Endothelial cell (in vitro differentiated cells): ENCODE measurements at regions not wholly inside any gene's neighbourhood (a gene's known extent, or its start where the extent isn't known, plus 50 kb on each side); places are given as distances from the start of the nearest gene placed in this dataset.

ENCODE experiments used
- DNase-seq: peaks from one replicate; pipeline ENCODE4 v3.0.0; 2021; ENCODE audit warnings: low spot score
- H3K27ac Mint-ChIP-seq: one replicate; pipeline ENCODE4 v1.8.0; 2021; ENCODE audit warnings: mixed read lengths, inconsistent platforms; ENCODE audit not compliant: unreplicated experiment
- H3K27me3 Mint-ChIP-seq: one replicate; pipeline ENCODE4 v1.8.0; 2021; ENCODE audit warnings: mild to moderate bottlenecking, moderate library complexity, mixed read lengths, inconsistent platforms; ENCODE audit not compliant: unreplicated experiment
- H3K36me3 Mint-ChIP-seq: one replicate; pipeline ENCODE4 v1.8.0; 2021; ENCODE audit warnings: mild to moderate bottlenecking, low read depth, mixed read lengths, inconsistent platforms; ENCODE audit not compliant: unreplicated experiment
- H3K4me1 Mint-ChIP-seq: one replicate; pipeline ENCODE4 v1.8.0; 2021; ENCODE audit warnings: mild to moderate bottlenecking, mixed read lengths, inconsistent platforms; ENCODE audit not compliant: unreplicated experiment
- H3K4me3 Mint-ChIP-seq: one replicate; pipeline ENCODE4 v1.8.0; 2021; ENCODE audit warnings: mild to moderate bottlenecking, mixed read lengths, inconsistent platforms; ENCODE audit not compliant: unreplicated experiment
- H3K9me3 Mint-ChIP-seq: one replicate; pipeline ENCODE4 v1.8.0; 2021; ENCODE audit warnings: mixed read lengths, inconsistent platforms; ENCODE audit not compliant: unreplicated experiment
- CTCF ChIP-seq: fragments of 200-600 bp; sonication (generic); IDR thresholded peaks from one replicate; pipeline ENCODE4 v1.5.0; 2021; ENCODE audit warnings: antibody characterized with exemption; ENCODE audit not compliant: unreplicated experiment

- DNase-seq, result no peak
- Mint-ChIP-seq H3K9me3 (no peaks in the 10 kb centered on the region), H3K27me3 (no peaks in the 10 kb centered on the region), H3K4me1 (no peaks in the 10 kb centered on the region), H3K36me3 (no peaks in the 10 kb centered on the region), H3K4me3 (no peak overlapping the region), H3K27ac (no peak overlapping the region)
- no peak for TF ChIP-seq CTCF
Observed at GRCh38 chr16:58970775-58971174, 236.7 kb upstream of the GOT2 start.

- Mint-ChIP-seq H3K4me3 (no peak overlapping the region), H3K27ac (no peak overlapping the region), H3K9me3 (no peaks in the 10 kb centered on the region), H3K27me3 (no peaks in the 10 kb centered on the region), H3K36me3 (no peaks in the 10 kb centered on the region), H3K4me1 (no peaks in the 10 kb centered on the region)
- TF ChIP-seq CTCF, result no peak
- DNase-seq, result no peak
Observed at GRCh38 chr16:58963479-58963878, 229.4 kb upstream of the GOT2 start.

GRCh38 chr16:58962811-58963210, 228.7 kb upstream of the GOT2 start:
- no peak for TF ChIP-seq CTCF
- H3K9me3 Mint-ChIP-seq, result no peaks in the 10 kb centered on the region
- H3K4me3 Mint-ChIP-seq, result no peak overlapping the region
- H3K36me3 Mint-ChIP-seq, result no peaks in the 10 kb centered on the region
- DNase-seq, result no peak
- no peaks in the 10 kb centered on the region for H3K27me3 Mint-ChIP-seq
- H3K27ac Mint-ChIP-seq, result no peak overlapping the region
- no peaks in the 10 kb centered on the region for H3K4me1 Mint-ChIP-seq

- Mint-ChIP-seq H3K4me3 (no peak overlapping the region), H3K27ac (no peak overlapping the region), H3K27me3 (no peaks in the 10 kb centered on the region), H3K4me1 (no peaks in the 10 kb centered on the region), H3K9me3 (no peaks in the 10 kb centered on the region), H3K36me3 (no peaks in the 10 kb centered on the region)
- no peak for TF ChIP-seq CTCF
- no peak for DNase-seq
Observed at GRCh38 chr16:58960484-58960883, 226.4 kb upstream of the GOT2 start.

- Mint-ChIP-seq H3K9me3 (no peaks in the 10 kb centered on the region), H3K4me3 (no peak overlapping the region), H3K27me3 (no peaks in the 10 kb centered on the region), H3K36me3 (no peaks in the 10 kb centered on the region), H3K4me1 (no peaks in the 10 kb centered on the region), H3K27ac (no peak overlapping the region)
- DNase-seq, result no peak
- no peak for TF ChIP-seq CTCF
Observed at GRCh38 chr16:58960034-58960433, 225.9 kb upstream of the GOT2 start.
